ENCODE measurements at regions not wholly inside any gene's neighbourhood (a gene's known extent, or its start where the extent isn't known, plus 50 kb on each side); places are given as distances from the start of the nearest gene placed in this dataset.

- DNase-seq: no peak
Measured at GRCh38 chr4:13944095-13944511, 316.6 kb upstream of the BOD1L1 start.

DNA sequence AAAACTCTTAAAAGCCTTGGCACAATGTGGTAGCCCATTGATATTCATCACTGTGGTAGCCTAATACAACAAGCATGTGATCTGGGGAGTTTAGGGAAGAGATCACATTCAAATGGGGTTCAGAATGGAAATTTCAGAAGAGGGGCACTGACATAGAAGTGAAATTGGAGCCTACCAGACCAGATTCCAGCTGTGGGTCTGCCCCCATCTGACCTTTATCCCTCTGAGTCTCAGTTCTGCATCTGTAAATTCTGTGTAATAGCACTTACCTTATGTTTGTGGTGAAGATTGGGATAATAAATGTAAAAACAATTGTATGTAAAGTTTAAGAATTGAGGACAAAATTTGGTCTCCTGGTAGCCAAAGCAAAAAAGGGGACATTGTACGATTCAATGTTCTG is 320.4 kb upstream of the BOD1L1 start:
- no peak for DNase-seq

DNA sequence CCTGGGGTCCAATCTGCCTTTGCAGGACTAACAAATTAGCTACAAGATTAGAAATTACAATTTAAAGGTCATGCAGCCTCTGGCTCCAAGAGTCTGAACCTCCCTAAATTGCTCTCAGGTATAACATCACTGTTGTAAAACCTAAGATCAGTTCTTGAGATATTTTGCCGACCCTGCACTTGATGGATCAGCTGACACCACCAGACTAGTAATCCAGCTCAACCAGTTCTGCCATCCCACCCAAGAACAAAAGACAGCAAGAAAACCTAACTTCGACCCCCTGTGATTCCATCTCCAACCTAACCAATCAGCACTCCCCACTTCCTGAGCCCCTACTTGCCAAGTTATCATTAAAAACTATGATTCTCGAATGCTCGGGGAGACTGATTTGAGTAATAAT is 323.0 kb upstream of the BOD1L1 start:
- DNase-seq: no peak

- no peak for DNase-seq
Measured at GRCh38 chr4:13953083-13953482, 325.6 kb upstream of the BOD1L1 start.

DNA sequence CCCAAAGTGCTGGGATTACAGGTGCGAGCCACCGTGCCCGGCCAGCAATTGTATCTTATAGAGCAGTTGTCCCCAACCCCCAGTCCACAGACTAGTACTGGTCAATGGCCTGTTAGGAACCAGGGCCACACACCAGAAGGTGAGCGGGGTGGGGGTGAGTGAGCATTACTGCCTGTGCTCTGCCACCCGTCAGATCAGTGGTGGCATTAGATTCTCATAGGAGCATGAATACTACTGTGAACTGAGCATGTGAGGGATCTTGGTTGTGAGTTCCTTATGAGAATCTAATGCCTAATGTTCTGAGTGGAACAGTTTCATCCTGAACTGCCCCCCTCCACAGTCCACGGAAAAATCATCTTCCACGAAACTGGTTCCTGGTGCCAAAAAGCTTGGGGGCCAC is 328.0 kb upstream of the BOD1L1 start:
- DNase-seq: no peak

- no peak for DNase-seq
Measured at GRCh38 chr4:13956947-13957346, 329.4 kb upstream of the BOD1L1 start.

- no peak for DNase-seq
Measured at GRCh38 chr4:13957871-13958270, 330.3 kb upstream of the BOD1L1 start.

- DNase-seq: no peak
Measured at GRCh38 chr4:13963601-13964000, 336.1 kb upstream of the BOD1L1 start.

- DNase-seq: no peak
Measured at GRCh38 chr4:13966231-13967195, 339.0 kb upstream of the BOD1L1 start.

DNA sequence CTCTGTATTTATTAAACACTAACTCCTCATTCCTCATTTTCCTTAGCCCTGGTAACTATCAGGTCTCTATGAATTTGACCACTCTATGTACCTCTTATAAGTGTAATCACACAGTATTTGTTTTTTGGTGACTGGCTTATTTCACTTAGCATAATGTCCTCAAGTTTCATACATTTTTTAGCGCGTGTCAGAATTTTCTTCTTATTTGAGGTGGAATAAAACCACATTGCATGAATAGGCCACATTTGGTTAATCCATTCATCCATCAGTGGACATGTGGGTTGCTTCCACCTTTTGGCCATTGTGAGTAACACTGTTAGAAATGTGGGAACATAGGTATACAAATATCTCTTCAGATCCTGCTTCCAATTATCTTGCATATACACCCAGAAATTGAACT is 341.2 kb upstream of the BOD1L1 start:
- no peak for DNase-seq

DNA sequence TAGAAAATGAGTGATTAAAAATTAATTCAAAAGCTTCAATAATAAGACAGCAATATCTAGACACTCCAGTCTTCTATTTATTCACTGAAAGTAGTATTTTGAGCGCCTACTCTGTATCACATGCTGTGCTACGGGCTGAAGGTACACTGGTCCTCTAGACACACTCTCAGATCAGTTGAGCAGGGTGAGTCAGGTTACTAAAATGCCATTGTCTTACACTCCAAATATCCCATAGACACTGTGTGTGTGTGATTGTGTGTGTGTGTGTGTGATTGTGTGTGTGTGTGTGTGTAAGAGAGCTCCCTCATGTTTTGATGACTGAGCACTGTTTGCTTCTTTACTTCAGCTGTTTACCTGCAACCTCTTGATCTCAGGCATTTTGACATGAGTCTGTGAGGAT is 342.8 kb upstream of the BOD1L1 start:
- DNase-seq: no peak

- DNase-seq: no peak
Measured at GRCh38 chr4:13977746-13978145, 350.2 kb upstream of the BOD1L1 start.

DNA sequence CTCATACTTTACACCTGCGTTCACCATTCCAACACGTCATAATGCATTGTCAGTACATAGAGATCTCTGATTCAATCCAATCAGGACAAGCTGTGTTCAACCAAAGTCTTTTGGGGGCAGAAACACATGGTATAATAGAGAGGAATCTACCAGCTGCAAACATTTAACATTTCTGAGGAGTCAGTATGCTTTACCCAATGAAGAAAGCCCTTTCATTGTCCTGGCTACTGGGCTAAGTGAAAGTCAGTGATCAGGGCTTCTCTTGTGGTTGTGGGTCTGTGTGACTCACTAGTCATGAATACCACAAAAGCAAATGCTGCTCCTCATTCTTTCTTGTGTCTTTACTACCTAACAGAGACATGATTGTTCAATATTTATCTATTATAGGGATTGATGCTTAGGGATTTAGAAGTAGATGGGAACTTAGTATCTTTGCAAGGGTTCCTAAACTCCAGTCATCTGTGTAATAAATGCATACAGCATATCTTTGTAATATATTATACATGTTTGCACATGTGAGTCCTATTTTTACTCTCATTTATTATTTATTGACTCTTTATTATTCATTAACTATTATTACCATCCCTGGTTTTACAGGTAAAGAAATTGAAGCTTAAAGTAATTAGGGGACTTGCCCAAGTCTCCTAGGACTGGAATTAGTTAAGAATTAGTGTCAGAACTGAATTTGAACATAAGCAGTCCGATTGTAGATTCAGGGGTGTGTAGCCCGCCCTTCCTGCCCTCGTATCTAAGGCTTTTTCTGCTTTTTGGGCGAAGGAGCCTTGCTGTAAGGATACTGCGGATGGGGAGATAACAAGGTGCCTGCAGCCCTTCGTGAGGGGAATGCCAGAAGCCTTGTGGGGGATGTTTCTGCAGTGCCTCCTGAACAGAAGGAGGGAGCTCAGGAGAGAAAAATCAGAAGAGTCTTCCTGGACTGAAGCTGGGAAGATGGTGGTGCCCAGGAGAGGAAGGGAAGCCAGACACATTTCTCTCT is 353.1 kb upstream of the BOD1L1 start:
- no peak for DNase-seq

GRCh38 chr4:13981499-13981898 is 354.0 kb upstream of the BOD1L1 start:
- no peak for DNase-seq

- no peak for DNase-seq
Measured at GRCh38 chr4:13982010-13982409, 354.5 kb upstream of the BOD1L1 start.

DNA sequence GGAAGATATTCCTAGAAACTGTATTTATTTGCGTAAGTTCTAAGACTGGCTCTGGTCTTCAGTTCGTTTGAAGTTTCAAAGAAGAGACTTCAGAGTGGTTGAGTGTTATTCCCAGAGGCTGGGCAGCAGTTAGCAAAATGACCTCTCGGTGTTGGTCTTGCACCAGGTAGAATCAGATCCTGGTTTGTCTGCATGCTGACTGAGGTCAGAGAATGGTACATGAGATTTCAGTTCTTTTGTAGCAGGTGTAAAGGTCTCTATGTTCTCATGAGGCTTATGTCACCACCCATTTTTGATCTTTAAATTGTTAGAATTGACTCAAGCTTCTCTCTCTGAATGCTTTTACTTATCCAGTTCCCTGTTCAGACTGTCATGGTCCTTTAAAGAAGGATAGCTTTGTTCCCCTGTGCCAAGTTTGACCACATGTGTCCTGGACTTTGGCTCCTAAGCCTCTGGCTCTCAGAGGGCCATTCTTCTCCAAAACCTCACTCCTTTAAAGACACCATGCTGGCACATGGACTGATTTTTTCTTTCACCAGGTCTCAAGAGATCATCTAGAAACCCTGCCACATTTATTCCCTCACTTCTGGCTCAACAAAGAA is 355.8 kb upstream of the BOD1L1 start:
- no peak for DNase-seq

DNA sequence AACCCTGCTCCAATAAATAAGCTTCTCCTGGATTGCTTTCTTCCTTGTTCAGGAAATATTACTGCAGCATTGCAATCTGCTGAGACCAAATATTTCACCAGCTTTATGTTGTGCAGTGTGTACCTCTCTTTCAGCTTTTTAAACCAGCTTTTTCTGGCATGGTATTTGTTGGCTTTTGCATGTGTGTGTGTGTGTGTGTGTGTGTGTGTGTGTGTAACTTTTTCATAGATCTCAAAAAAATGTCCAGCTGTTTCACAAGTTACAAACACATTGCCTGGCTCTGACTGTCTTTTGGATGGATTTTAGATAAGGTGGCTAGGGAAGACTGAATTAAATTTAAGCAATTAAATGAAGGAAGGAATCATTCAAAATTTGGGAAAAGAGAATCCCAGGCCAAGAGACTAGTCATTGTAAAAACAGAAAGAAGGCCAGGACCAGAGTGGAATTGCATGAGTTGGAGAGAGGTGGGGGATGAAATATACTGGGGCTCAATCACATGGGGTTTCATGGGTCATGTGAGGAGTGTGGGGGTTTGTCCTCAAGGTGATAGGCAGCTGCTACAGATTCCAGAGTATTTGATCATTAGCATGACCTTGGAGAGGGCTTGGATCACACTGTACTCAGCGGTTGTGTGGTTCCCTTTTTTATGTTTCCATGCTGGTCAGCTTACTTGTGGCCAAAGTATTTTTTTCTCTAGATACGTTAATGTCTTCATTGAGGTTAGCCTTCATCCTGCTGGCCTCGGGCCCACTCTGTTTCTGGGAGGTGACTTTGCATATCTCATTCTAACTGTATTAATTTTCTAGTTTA is 357.7 kb upstream of the BOD1L1 start:
- DNase-seq: no peak

GRCh38 chr4:13985837-13986236 is 358.3 kb upstream of the BOD1L1 start:
- no peak for DNase-seq

DNA sequence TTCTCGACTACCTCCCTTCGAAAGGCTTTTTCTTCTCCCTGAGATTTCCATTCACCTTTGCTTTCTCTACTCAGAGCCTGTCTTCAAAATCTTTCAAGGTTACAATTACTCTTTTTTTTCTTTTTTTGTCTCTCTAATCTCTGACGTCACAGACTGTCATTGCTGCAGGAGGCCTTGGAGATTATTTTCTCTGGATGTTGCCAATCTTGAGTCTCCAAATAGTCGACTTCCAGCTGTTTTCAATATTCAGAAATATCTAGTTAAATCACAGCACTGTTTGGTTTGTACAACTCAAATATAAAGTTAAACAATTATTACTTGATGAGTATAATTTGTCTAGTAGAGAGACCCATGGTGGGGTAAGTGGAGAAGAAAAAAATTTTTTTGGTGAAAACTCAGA is 359.0 kb upstream of the BOD1L1 start:
- DNase-seq: no peak

DNA sequence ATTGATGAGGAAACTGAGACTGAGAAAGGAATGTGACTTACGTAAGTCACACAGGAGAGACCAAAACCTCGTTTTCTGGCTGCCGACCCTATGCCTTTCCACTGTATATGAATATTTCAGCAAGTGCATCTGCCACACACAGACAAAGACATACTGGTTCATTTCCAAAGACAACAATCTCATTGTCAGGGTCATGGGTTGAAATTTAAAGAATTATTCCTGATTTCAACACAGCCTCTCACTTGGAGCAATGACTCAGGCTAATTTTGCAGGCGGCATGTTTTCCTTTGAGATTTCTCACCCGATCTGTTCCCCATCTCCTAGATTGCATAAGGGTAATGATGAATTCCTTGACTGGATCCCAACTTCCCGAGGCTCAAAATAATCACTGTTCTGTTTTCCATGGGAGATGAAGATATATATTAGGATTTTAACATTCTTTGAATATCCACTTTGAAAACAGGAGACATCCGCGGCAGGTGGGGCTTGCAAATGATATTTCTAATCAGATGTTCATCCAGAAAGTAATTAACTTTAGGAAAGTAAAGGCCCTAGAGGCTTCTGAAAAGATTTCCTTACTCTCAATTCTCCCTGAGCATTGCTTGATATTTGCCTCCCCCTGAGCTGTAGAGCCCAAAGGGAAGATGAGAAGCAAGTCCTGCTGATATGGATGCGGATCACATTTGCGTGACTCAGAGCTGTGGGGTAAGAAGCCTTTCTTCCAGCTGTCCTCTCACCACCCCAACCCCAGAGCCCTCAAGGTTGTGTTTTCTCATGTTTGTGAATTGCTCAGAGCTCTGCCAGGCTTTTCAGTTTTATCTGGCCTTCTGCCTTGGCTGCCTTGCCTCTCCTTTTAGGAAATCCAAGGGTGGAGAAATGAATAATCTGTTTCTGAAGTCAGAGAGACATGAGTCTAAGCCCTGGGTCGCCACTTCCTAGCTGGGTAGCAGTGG is 361.1 kb upstream of the BOD1L1 start:
- no peak for DNase-seq

DNA sequence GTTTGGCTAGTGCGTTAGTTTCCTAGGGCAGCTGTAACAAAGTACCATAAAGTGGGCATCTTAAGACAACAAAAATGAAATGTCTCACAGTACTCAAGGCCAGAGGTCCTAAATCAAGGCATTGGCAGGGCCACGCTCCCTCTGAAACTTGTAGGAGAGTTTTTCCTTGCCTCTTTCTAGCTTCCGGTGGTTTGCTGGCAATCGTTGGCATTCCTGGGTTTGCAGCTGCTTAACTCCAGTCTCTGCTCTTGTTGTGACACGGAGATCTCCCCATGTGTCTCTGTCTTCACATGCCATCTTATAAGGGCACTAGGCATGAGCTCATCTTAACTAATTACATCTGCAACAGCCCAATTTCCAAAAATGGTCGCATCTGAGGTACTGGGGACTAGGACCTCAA is 362.0 kb upstream of the BOD1L1 start:
- no peak for DNase-seq
